ENCODE measurements at regions not wholly inside any gene's neighbourhood (a gene's known extent, or its start where the extent isn't known, plus 50 kb on each side); places are given as distances from the start of the nearest gene placed in this dataset.

DNA sequence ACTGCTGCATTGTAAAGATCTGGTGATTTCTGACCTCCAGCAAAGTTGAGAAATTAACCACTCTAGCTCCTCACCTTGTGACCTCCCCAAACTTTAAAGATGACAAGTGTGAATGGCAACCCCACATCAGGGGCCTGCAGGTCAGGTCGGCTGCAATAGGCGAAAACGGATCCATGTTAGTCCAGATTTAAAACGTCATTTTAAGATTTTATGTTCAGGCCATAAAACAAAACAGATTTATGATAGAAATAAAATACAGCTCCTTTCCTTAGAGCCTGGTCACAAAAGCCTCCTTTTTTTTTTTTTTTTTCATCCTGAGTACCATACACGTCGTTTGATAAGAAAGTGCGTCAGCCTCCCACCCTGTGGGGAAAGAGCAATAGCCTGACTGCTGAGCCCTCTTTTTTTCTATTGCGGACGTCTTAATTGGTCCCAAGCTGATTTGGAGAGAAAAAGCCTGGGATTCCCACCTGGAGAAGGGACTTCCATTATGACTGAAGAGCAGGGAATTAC is 519.2 kb upstream of the NOX3 start:
- no peak overlapping the region for H3K27ac ChIP-seq
- TF ChIP-seq, protein P1, sequence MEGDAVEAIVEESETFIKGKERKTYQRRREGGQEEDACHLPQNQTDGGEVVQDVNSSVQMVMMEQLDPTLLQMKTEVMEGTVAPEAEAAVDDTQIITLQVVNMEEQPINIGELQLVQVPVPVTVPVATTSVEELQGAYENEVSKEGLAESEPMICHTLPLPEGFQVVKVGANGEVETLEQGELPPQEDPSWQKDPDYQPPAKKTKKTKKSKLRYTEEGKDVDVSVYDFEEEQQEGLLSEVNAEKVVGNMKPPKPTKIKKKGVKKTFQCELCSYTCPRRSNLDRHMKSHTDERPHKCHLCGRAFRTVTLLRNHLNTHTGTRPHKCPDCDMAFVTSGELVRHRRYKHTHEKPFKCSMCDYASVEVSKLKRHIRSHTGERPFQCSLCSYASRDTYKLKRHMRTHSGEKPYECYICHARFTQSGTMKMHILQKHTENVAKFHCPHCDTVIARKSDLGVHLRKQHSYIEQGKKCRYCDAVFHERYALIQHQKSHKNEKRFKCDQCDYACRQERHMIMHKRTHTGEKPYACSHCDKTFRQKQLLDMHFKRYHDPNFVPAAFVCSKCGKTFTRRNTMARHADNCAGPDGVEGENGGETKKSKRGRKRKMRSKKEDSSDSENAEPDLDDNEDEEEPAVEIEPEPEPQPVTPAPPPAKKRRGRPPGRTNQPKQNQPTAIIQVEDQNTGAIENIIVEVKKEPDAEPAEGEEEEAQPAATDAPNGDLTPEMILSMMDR (IDR thresholded peaks at IDR 0.05; ENCODE audit: low read depth, low read length, missing control alignments) = no peak
- no peak for DNase-seq
- no peaks in the 10 kb centered on the region for H3K36me3 ChIP-seq (replicated peaks)
- no peak overlapping the region for H3K4me3 ChIP-seq (ENCODE audit: low read depth, low read length)
- H3K27me3 ChIP-seq (replicated peaks) = no peaks in the 10 kb centered on the region
- in situ Hi-C loops (cut with HindIII; ENCODE audit: low pct_ligation_motif_present, low sequenced_read_pairs) = no loop called here

DNA sequence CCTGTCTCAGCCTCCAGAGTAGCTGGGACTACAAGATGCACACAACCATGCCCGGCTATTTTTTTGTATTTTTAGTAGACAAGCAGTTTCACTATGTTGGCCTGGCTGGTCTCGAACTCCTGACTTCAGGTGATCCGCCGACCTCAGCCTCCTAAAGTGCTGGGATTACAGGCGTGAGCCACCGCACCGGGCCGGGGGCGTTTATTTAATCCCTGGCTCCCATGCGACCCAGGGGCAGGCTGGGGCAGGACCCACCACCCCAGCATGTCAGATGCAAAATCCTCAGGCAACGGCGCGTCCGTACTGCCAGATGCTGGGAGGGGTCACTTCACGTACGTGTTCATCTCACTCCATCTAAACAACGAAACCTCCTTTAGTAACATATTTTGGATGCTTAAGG is 518.7 kb upstream of the NOX3 start:
- TF ChIP-seq, protein P1 (IDR thresholded peaks at IDR 0.05; ENCODE audit: low read depth, low read length, missing control alignments) = no peak
- DNase-seq = no peak
- Histone ChIP-seq H3K4me3 (ENCODE audit: low read depth, low read length) (no peak overlapping the region), H3K27ac (no peak overlapping the region), H3K27me3 (replicated peaks) (no peaks in the 10 kb centered on the region), H3K36me3 (replicated peaks) (no peaks in the 10 kb centered on the region)
- in situ Hi-C loops (cut with HindIII; ENCODE audit: low pct_ligation_motif_present, low sequenced_read_pairs) = no loop called here

DNA sequence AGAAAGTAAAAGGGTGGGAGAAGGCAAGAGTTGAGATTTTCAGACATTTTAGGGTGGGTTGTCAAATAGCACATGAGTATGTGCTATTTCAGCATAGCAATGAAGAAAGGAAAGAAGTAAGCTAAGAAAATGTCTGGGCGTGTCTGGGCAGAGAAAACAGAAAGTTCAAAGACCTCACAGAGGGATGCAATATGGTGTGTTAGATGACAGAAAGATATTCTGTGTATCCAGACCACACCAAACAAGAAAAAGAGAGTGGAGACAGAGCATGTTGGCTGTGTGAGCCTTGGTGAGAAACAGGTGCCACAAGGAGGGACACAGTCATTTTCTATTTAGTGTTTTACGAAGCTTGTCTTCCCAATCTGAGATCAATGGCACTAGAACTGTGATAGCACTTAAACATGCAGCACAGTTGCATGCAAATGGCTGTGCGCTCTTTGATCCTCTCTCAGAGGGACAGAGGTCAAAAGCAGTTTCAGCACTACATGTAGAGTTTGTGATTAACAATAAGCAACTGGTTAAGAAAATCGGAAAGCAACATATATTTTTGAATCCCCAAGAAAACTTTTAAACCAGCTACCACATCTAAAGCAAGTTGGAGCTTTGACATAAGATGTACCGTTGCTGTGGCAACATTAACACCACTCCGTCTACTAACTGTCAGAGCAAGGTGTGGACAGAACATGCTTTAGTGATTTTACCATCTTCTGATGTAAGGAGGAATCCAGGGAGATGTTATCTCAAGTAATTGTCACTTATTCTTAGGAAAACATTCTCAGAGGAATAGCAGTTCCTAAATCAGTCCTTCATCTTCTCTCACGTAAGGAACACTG is 515.5 kb upstream of the NOX3 start:
- no peak for DNase-seq
- TF ChIP-seq, protein P1 (IDR thresholded peaks at IDR 0.05; ENCODE audit: low read depth, low read length, missing control alignments) = no peak
- Histone ChIP-seq H3K27me3 (replicated peaks) (no peaks in the 10 kb centered on the region), H3K36me3 (replicated peaks) (no peaks in the 10 kb centered on the region), H3K4me3 (ENCODE audit: low read depth, low read length) (no peak overlapping the region), H3K27ac (no peak overlapping the region)
- in situ Hi-C loops (cut with HindIII; ENCODE audit: low pct_ligation_motif_present, low sequenced_read_pairs) = no loop called here

DNA sequence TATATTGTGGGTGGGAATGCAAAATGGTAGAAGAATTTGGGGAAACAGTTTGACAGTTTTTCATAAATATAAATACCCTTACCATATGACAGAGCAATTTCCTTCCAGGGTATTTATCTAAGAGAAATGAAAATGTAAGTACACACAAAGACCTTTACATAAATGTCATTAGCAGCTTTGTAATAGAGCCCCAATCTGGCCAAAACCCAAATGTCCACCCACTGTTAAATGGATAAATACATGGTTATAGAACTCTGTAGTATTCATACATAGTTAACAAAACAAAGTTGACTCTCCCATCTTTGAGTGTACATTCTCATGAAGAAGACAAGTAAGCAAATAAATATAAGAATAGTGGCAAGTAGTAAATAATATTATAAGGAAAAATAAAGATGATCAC is 514.8 kb upstream of the NOX3 start:
- DNase-seq = no peak
- Histone ChIP-seq H3K27me3 (replicated peaks) (no peaks in the 10 kb centered on the region), H3K36me3 (replicated peaks) (no peaks in the 10 kb centered on the region), H3K4me3 (ENCODE audit: low read depth, low read length) (no peak overlapping the region), H3K27ac (no peak overlapping the region)
- in situ Hi-C loops (cut with HindIII; ENCODE audit: low pct_ligation_motif_present, low sequenced_read_pairs) = no loop called here
- TF ChIP-seq, protein P1 (IDR thresholded peaks at IDR 0.05; ENCODE audit: low read depth, low read length, missing control alignments) = no peak

DNA sequence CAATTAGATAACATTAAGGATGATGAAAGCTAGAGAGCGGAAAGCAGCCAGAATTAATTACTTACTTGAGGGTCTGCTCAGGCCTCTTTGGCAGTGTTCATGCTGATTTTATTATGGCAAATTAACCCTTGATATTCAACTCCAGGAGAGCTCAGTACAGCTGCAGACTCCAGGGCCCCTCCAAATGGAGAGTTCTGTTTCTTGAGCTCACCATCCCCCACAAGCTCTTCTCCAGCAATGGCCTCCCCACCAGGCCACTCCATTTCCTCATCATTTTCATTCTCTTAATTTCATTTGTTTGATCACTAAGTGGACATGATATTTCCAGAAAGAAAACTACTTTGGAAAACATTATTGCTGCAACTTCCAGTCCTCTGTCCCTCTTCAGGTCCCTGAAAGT is 513.3 kb upstream of the NOX3 start:
- no peaks in the 10 kb centered on the region for H3K36me3 ChIP-seq (replicated peaks)
- TF ChIP-seq, protein P1 (IDR thresholded peaks at IDR 0.05; ENCODE audit: low read depth, low read length, missing control alignments) = no peak
- in situ Hi-C loops (cut with HindIII; ENCODE audit: low pct_ligation_motif_present, low sequenced_read_pairs) = no loop called here
- DNase-seq = no peak
- no peaks in the 10 kb centered on the region for H3K27me3 ChIP-seq (replicated peaks)
- no peak overlapping the region for H3K27ac ChIP-seq
- H3K4me3 ChIP-seq (ENCODE audit: low read depth, low read length) = no peak overlapping the region
